ENCODE measurements at regions not wholly inside any gene's neighbourhood (a gene's known extent, or its start where the extent isn't known, plus 50 kb on each side); places are given as distances from the start of the nearest gene placed in this dataset.

GRCh38 chr2:41160439-41160838 is 708.5 kb upstream of the SLC8A1 start:
- H2AFZ ChIP-seq (ENCODE audit: low read depth): no peak overlapping the region
- TF ChIP-seq, protein P1, sequence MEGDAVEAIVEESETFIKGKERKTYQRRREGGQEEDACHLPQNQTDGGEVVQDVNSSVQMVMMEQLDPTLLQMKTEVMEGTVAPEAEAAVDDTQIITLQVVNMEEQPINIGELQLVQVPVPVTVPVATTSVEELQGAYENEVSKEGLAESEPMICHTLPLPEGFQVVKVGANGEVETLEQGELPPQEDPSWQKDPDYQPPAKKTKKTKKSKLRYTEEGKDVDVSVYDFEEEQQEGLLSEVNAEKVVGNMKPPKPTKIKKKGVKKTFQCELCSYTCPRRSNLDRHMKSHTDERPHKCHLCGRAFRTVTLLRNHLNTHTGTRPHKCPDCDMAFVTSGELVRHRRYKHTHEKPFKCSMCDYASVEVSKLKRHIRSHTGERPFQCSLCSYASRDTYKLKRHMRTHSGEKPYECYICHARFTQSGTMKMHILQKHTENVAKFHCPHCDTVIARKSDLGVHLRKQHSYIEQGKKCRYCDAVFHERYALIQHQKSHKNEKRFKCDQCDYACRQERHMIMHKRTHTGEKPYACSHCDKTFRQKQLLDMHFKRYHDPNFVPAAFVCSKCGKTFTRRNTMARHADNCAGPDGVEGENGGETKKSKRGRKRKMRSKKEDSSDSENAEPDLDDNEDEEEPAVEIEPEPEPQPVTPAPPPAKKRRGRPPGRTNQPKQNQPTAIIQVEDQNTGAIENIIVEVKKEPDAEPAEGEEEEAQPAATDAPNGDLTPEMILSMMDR (conservative IDR thresholded peaks at IDR 0.05; ENCODE audit: low read depth, low read length): no peak
- H4K20me1 ChIP-seq (ENCODE audit: insufficient read depth): no peaks in the 10 kb centered on the region
- no peaks in the 10 kb centered on the region for H3K79me2 ChIP-seq (ENCODE audit: insufficient read depth, low read depth)
- no peaks in the 10 kb centered on the region for H3K36me3 ChIP-seq (ENCODE audit: insufficient read depth)
- no peak overlapping the region for H3K9ac ChIP-seq
- H3K4me3 ChIP-seq (IDR thresholded peaks at IDR 0.05; ENCODE audit: insufficient read depth, low read depth, low read length): no peak overlapping the region
- H3K27ac ChIP-seq: no peak overlapping the region
- no peak overlapping the region for H3K4me2 ChIP-seq
- H3K27me3 ChIP-seq (ENCODE audit: insufficient read depth, low read depth): no peaks in the 10 kb centered on the region
- no peaks in the 10 kb centered on the region for H3K4me1 ChIP-seq (ENCODE audit: low read depth, poor library complexity, severe bottlenecking)

- H2AFZ ChIP-seq (ENCODE audit: low read depth): no peak overlapping the region
- H3K4me2 ChIP-seq: no peak overlapping the region
- H3K4me1 ChIP-seq (ENCODE audit: low read depth, poor library complexity, severe bottlenecking): no peaks in the 10 kb centered on the region
- no peaks in the 10 kb centered on the region for H3K27me3 ChIP-seq (ENCODE audit: insufficient read depth, low read depth)
- H4K20me1 ChIP-seq (ENCODE audit: insufficient read depth): no peaks in the 10 kb centered on the region
- no peak overlapping the region for H3K27ac ChIP-seq
- no peak overlapping the region for H3K4me3 ChIP-seq (IDR thresholded peaks at IDR 0.05; ENCODE audit: insufficient read depth, low read depth, low read length)
- H3K9ac ChIP-seq: no peak overlapping the region
- H3K36me3 ChIP-seq (ENCODE audit: insufficient read depth): no peaks in the 10 kb centered on the region
- H3K79me2 ChIP-seq (ENCODE audit: insufficient read depth, low read depth): no peaks in the 10 kb centered on the region
- TF ChIP-seq, protein P1 (conservative IDR thresholded peaks at IDR 0.05; ENCODE audit: low read depth, low read length): no peak
Observed at GRCh38 chr2:41167014-41167413, 715.1 kb upstream of the SLC8A1 start.

DNA sequence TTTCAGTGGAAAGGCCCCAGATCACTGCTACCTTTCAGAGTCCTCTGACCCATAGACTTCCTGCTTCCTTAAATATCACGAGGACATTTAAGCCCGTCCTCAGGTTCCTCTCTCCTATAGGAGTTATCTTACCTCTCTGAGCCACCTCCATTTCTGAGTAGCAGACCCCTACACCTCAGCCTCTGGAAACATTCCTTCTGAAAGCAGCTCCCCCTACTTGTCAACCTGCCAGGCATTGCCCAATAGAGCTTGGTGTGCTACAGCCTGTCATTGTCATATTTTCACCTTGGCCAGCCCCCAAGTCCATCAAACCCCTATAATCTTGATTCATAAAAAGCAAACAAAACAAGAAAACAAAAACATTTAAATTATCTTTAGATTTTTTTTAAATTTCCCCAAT is 717.9 kb upstream of the SLC8A1 start:
- no peak overlapping the region for H3K27ac ChIP-seq
- H2AFZ ChIP-seq (ENCODE audit: low read depth): no peak overlapping the region
- H3K4me1 ChIP-seq (ENCODE audit: low read depth, poor library complexity, severe bottlenecking): no peaks in the 10 kb centered on the region
- H3K4me3 ChIP-seq (IDR thresholded peaks at IDR 0.05; ENCODE audit: insufficient read depth, low read depth, low read length): no peak overlapping the region
- TF ChIP-seq, protein P1 (conservative IDR thresholded peaks at IDR 0.05; ENCODE audit: low read depth, low read length): no peak
- no peak overlapping the region for H3K9ac ChIP-seq
- H3K4me2 ChIP-seq: no peak overlapping the region
- H3K27me3 ChIP-seq (ENCODE audit: insufficient read depth, low read depth): no peaks in the 10 kb centered on the region
- H3K79me2 ChIP-seq (ENCODE audit: insufficient read depth, low read depth): no peaks in the 10 kb centered on the region
- H3K36me3 ChIP-seq (ENCODE audit: insufficient read depth): no peaks in the 10 kb centered on the region
- H4K20me1 ChIP-seq (ENCODE audit: insufficient read depth): no peaks in the 10 kb centered on the region

DNA sequence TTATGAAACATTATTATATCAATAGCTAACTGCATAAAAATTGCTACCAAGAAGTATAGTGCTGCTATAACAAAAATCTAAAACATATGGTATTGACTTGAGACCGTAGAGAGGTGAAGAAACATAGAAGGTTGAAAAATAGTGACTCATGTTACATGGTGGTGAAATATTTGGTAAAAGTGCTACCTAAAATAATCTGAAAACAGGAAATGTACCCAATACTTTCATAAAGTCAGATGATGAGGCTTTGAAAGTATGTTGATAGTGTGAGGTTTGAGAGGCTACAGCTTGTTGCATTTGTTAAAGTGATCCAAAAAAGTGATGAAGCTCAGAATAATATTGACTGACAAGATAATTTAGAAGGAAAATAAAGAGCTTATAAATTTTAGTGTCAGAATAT is 718.7 kb upstream of the SLC8A1 start:
- TF ChIP-seq, protein P1 (conservative IDR thresholded peaks at IDR 0.05; ENCODE audit: low read depth, low read length): no peak
- H3K4me1 ChIP-seq (ENCODE audit: low read depth, poor library complexity, severe bottlenecking): no peaks in the 10 kb centered on the region
- H3K27ac ChIP-seq: no peak overlapping the region
- H3K9ac ChIP-seq: no peak overlapping the region
- no peak overlapping the region for H3K4me3 ChIP-seq (IDR thresholded peaks at IDR 0.05; ENCODE audit: insufficient read depth, low read depth, low read length)
- H3K79me2 ChIP-seq (ENCODE audit: insufficient read depth, low read depth): no peaks in the 10 kb centered on the region
- H4K20me1 ChIP-seq (ENCODE audit: insufficient read depth): no peaks in the 10 kb centered on the region
- no peaks in the 10 kb centered on the region for H3K36me3 ChIP-seq (ENCODE audit: insufficient read depth)
- no peak overlapping the region for H3K4me2 ChIP-seq
- no peak overlapping the region for H2AFZ ChIP-seq (ENCODE audit: low read depth)
- H3K27me3 ChIP-seq (ENCODE audit: insufficient read depth, low read depth): no peaks in the 10 kb centered on the region
